HG03460 (cell line): ENCODE measurements at regions not wholly inside any gene's neighbourhood (a gene's known extent, or its start where the extent isn't known, plus 50 kb on each side); places are given as distances from the start of the nearest gene placed in this dataset.
"Not testable (repeated sequence)": the region's sequence is repeated elsewhere in the genome, so short reads cannot be mapped to it uniquely, and the experiment has no call there.

Experiments used
- ATAC-seq: cut with Tn5 transposase; IDR thresholded peaks from one replicate; pipeline ENCODE4 v1.9.1; 2021; ENCODE audit not compliant: unreplicated experiment

- ATAC-seq = no peak
These were observed 65.2 kb downstream of the CCDC195 start for GRCh38 chr2:224650815-224651439.

- ATAC-seq = not testable (repeated sequence)
These were observed 62.5 kb upstream of the CUL3 start for GRCh38 chr2:224647684-224648083.

GRCh38 chr2:224646242-224646846, 61.2 kb upstream of the CUL3 start:
- ATAC-seq = no peak

- ATAC-seq = no peak
These were observed 60.6 kb upstream of the CUL3 start for GRCh38 chr2:224645722-224646121.

- ATAC-seq = no peak
These were observed 55.5 kb upstream of the CUL3 start for GRCh38 chr2:224640679-224641078.

- peak; percentile 83 for ATAC-seq
These were observed 53.2 kb upstream of the CUL3 start for GRCh38 chr2:224638301-224638823.
